Progenitor cell of endocrine pancreas (in vitro differentiated cells): ENCODE measurements at regions not wholly inside any gene's neighbourhood (a gene's known extent, or its start where the extent isn't known, plus 50 kb on each side); places are given as distances from the start of the nearest gene placed in this dataset.
A peak's percentile ranks its signal among the peaks of the same experiment; 100 is the strongest.
"Not testable (repeated sequence)": the region's sequence is repeated elsewhere in the genome, so short reads cannot be mapped to it uniquely, and the experiment has no call there.

Source experiments
- DNase-seq: peaks from one replicate; pipeline ENCODE4 v3.0.0; 2021; ENCODE audit warnings: low spot score; ENCODE audit not compliant: unreplicated experiment
- H3K27ac Mint-ChIP-seq: 2 replicates; pipeline ENCODE4 v1.8.0; 2021; ENCODE audit warnings: mild to moderate bottlenecking, moderate library complexity, mixed read lengths
- H3K27me3 Mint-ChIP-seq: 2 replicates; pipeline ENCODE4 v1.8.0; 2021; ENCODE audit warnings: mixed read lengths
- H3K36me3 Mint-ChIP-seq: 2 replicates; pipeline ENCODE4 v1.8.0; 2022; ENCODE audit warnings: mixed read lengths; ENCODE audit not compliant: insufficient read depth
- H3K4me1 Mint-ChIP-seq: 2 replicates; pipeline ENCODE4 v1.8.0; 2021; ENCODE audit warnings: low read depth, mixed read lengths
- H3K4me3 Mint-ChIP-seq: 2 replicates; pipeline ENCODE4 v1.8.0; 2021; ENCODE audit warnings: low read depth, mild to moderate bottlenecking, moderate library complexity, mixed read lengths
- H3K9me3 Mint-ChIP-seq: 2 replicates; pipeline ENCODE4 v1.8.0; 2021; ENCODE audit warnings: low read depth, mixed read lengths
- TF ChIP-seq, protein P1 (sequence below): fragments of 200-600 bp; sonication (generic); IDR thresholded peaks from one replicate; pipeline ENCODE4 v1.5.0; 2021; ENCODE audit warnings: antibody characterized with exemption, mild to moderate bottlenecking; ENCODE audit not compliant: unreplicated experiment

GRCh38 chr3:64789111-64789510 is 101.3 kb upstream of the ADAMTS9 start:
- Mint-ChIP-seq H3K27me3 (no peaks in the 10 kb centered on the region), H3K9me3 (peaks cover 5% of the 10 kb centered on the region), H3K4me3 (no peak overlapping the region), H3K36me3 (peaks cover 1% of the 10 kb centered on the region), H3K27ac (no peak overlapping the region), H3K4me1 (no peaks in the 10 kb centered on the region)
- TF ChIP-seq, protein P1, sequence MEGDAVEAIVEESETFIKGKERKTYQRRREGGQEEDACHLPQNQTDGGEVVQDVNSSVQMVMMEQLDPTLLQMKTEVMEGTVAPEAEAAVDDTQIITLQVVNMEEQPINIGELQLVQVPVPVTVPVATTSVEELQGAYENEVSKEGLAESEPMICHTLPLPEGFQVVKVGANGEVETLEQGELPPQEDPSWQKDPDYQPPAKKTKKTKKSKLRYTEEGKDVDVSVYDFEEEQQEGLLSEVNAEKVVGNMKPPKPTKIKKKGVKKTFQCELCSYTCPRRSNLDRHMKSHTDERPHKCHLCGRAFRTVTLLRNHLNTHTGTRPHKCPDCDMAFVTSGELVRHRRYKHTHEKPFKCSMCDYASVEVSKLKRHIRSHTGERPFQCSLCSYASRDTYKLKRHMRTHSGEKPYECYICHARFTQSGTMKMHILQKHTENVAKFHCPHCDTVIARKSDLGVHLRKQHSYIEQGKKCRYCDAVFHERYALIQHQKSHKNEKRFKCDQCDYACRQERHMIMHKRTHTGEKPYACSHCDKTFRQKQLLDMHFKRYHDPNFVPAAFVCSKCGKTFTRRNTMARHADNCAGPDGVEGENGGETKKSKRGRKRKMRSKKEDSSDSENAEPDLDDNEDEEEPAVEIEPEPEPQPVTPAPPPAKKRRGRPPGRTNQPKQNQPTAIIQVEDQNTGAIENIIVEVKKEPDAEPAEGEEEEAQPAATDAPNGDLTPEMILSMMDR: no peak
- no peak for DNase-seq

DNA sequence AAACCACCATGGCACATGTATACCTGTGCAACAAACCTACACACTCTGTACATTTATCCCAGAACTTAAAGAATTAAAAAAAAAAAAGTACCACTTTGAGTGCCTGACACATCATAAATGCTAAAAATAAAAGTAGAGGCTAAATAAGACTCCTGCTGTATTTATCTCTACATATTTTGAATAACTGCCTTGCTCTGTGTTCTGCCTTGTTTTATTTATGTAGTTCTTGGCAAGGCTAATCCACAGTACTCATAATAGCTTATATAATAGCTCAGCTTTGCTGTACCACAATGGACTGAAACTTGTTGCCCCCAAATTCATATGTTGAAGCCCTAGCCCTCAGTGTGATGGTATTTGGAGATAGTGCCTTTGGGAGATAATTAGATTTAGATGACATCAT is 95.4 kb upstream of the ADAMTS9 start:
- H3K27me3 Mint-ChIP-seq: no peaks in the 10 kb centered on the region
- no peak overlapping the region for H3K4me3 Mint-ChIP-seq
- peaks cover 8% of the 10 kb centered on the region for H3K36me3 Mint-ChIP-seq

GRCh38 chr3:64780923-64781322 is 93.1 kb upstream of the ADAMTS9 start:
- Mint-ChIP-seq H3K9me3 (peaks cover 32% of the 10 kb centered on the region), H3K36me3 (peaks cover 10% of the 10 kb centered on the region)
- H3K4me3 Mint-ChIP-seq, H3K4me1 Mint-ChIP-seq, H3K27ac Mint-ChIP-seq, H3K27me3 Mint-ChIP-seq, DNase-seq: not testable (repeated sequence)

More for the DNA sequence above, 95.4 kb upstream of the ADAMTS9 start:
- TF ChIP-seq, protein P1: no peak
- H3K4me1 Mint-ChIP-seq: peaks cover 4% of the 10 kb centered on the region
- DNase-seq: no peak
- peaks cover 28% of the 10 kb centered on the region for H3K9me3 Mint-ChIP-seq
- no peak overlapping the region for H3K27ac Mint-ChIP-seq

- Mint-ChIP-seq H3K27me3 (no peaks in the 10 kb centered on the region), H3K9me3 (peaks cover 6% of the 10 kb centered on the region), H3K4me3 (no peak overlapping the region), H3K36me3 (peaks cover 3% of the 10 kb centered on the region), H3K27ac (no peak overlapping the region), H3K4me1 (no peaks in the 10 kb centered on the region)
- no peak for DNase-seq
- TF ChIP-seq, protein P1: no peak
These were observed 85.3 kb upstream of the ADAMTS9 start for GRCh38 chr3:64773137-64773536.

- Mint-ChIP-seq H3K4me1 (peaks cover 22% of the 10 kb centered on the region), H3K9me3 (no peaks in the 10 kb centered on the region), H3K27ac (peak overlapping the region; percentile 84), H3K27me3 (no peaks in the 10 kb centered on the region), H3K4me3 (no peak overlapping the region), H3K36me3 (no peaks in the 10 kb centered on the region)
- no peak for DNase-seq
- TF ChIP-seq, protein P1: no peak
These were observed 78.6 kb upstream of the ADAMTS9 start for GRCh38 chr3:64766440-64766839.

DNA sequence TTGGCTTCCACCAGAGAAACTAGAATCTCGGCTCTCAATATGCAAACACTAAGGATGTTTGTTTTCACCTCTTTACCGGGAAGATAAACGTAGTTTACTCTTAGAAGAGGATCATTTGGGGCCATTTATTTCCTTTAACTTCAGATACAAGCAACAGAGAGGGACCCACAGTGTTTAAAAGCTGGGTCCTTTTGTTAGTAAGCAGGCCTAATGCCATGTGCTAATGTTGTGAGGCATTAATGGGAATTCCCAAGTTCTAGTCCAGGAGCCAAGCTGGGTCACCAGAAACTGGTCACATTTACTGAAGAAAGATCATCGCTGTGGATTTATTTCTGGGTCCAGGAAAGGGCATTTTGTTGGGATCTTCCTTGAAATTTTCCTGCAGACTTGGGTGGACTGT is 78.1 kb upstream of the ADAMTS9 start:
- DNase-seq: no peak
- H3K4me1 Mint-ChIP-seq: peaks cover 22% of the 10 kb centered on the region
- peak overlapping the region; percentile 84 for H3K27ac Mint-ChIP-seq
- H3K27me3 Mint-ChIP-seq: no peaks in the 10 kb centered on the region
- TF ChIP-seq, protein P1: no peak
- H3K4me3 Mint-ChIP-seq: no peak overlapping the region
- H3K9me3 Mint-ChIP-seq: no peaks in the 10 kb centered on the region
- H3K36me3 Mint-ChIP-seq: no peaks in the 10 kb centered on the region
